K562 (cell line): ENCODE measurements at regions not wholly inside any gene's neighbourhood (a gene's known extent, or its start where the extent isn't known, plus 50 kb on each side); places are given as distances from the start of the nearest gene placed in this dataset.

Source experiments
- ARNT ChIP-seq, 2 experiments: fragments of 450-650 bp; IDR thresholded peaks; 2 replicates each; pipeline ENCODE4 v1.6.1; 2016; ENCODE audit warnings: mild to moderate bottlenecking in 1 of 2
- FOXK1 ChIP-seq: sonication (generic); formaldehyde crosslinking; IDR thresholded peaks from 2 replicates; pipeline ENCODE4 v1.8.0; 2022; ENCODE audit warnings: missing genetic modification reagents, mild to moderate bottlenecking, borderline replicate concordance
- HES1 ChIP-seq: fragments of 450-650 bp; IDR thresholded peaks from 2 replicates; pipeline ENCODE4 v1.6.1; 2016; ENCODE audit warnings: low read depth, mild to moderate bottlenecking, moderate library complexity
- HNRNPUL1 ChIP-seq: fragments of 200-400 bp; formaldehyde crosslinking; IDR thresholded peaks from 2 replicates; pipeline ENCODE4 v1.6.1; 2017; ENCODE audit warnings: low read length
- ILK ChIP-seq: fragments of 450-650 bp; IDR thresholded peaks from 2 replicates; pipeline ENCODE4 v1.6.1; 2016; ENCODE audit warnings: missing genetic modification characterization, low read depth, mild to moderate bottlenecking, missing compliant biosample characterization, moderate library complexity, borderline replicate concordance
- PBX2 ChIP-seq, 2 experiments: IDR thresholded peaks in 1 of 2; conservative IDR thresholded peaks in 1 of 2; 2 replicates each; pipeline ENCODE4 v1.6.1; 2016; ENCODE audit warnings: low read depth in 2 of 2, mild to moderate bottlenecking in 1 of 2, missing compliant biosample characterization in 1 of 2, missing genetic modification characterization in 1 of 2, moderate library complexity in 1 of 2
- PHTF2 ChIP-seq: fragments of 250-450 bp; sonication (Bioruptor Pico); IDR thresholded peaks from 2 replicates; pipeline ENCODE4 v1.5.0; 2021; ENCODE audit warnings: mild to moderate bottlenecking
- PRMT5 ChIP-seq: sonication (generic); formaldehyde crosslinking; IDR thresholded peaks from 2 replicates; pipeline ENCODE4 v1.5.0; 2020; ENCODE audit warnings: missing genetic modification reagents
- STAT5A ChIP-seq: IDR thresholded peaks from 2 replicates; pipeline ENCODE4 v1.6.1; 2012; ENCODE audit warnings: low read length, inconsistent platforms, borderline replicate concordance
- TAF9B ChIP-seq: fragments of 450-650 bp; IDR thresholded peaks from 2 replicates; pipeline ENCODE4 v1.6.1; 2018; ENCODE audit warnings: mild to moderate bottlenecking; ENCODE audit not compliant: partially characterized antibody
- ZBTB26 ChIP-seq: fragments of 450-650 bp; formaldehyde crosslinking; IDR thresholded peaks from 2 replicates; pipeline ENCODE4 v1.4.0; 2022; ENCODE audit warnings: missing genetic modification characterization
- ZNF311 ChIP-seq: fragments of 250-450 bp; sonication (Bioruptor Pico); IDR thresholded peaks from 2 replicates; pipeline ENCODE4 v1.4.0; 2020; ENCODE audit warnings: mild to moderate bottlenecking, moderate library complexity
- ZNF316 ChIP-seq: fragments of 450-650 bp; IDR thresholded peaks from 2 replicates; pipeline ENCODE4 v1.6.1; 2016
- ZNF766 ChIP-seq: fragments of 200-800 bp; sonication (Bioruptor generic); conservative IDR thresholded peaks from 2 replicates; pipeline ENCODE4 v1.6.1; 2016; ENCODE audit warnings: missing genetic modification characterization, missing compliant biosample characterization
- TF ChIP-seq, protein P1 (sequence below): fragments of 450-650 bp; IDR thresholded peaks from 2 replicates; pipeline ENCODE4 v1.6.1; 2014; ENCODE audit warnings: low read depth, mild to moderate bottlenecking, moderate library complexity, borderline replicate concordance
- TF ChIP-seq, protein P2 (sequence below): fragments of 450-650 bp; IDR thresholded peaks from 2 replicates; pipeline ENCODE4 v1.6.1; 2016; ENCODE audit warnings: mild to moderate bottlenecking

GRCh38 chr18:987325-988186 lies 82.9 kb downstream of the ADCYAP1 start (continued):
- TF ChIP-seq ZBTB26 (CRISPR knock-in tag) (no peak), ZNF311 (CRISPR knock-in tag) (no peak), PBX2 (CRISPR knock-in tag; IDR thresholded peaks at IDR 0.05; ENCODE audit: low read depth) (no peak), PBX2 (tag; conservative IDR thresholded peaks at IDR 0.05; ENCODE audit: low read depth) (peak; percentile 72), FOXK1 (CRISPR knock-in tag) (no peak), HNRNPUL1 (no peak), STAT5A (peak; percentile 76; the same call in 1 of the 2 replicates), PRMT5 (CRISPR knock-in tag) (no peak), ILK (tag) (0 out of 2 replicates have a peak, but pooled peaks have one; percentile 43), TAF9B (peak; percentile 20), ZNF316 (peak; percentile 97), ARNT (IDR thresholded peaks at IDR 0.05) (peak in 1 of 2 experiments; percentile 87; a peak in 1 of 4 replicates), PHTF2 (CRISPR knock-in tag) (no peak), ZNF766 (CRISPR knock-in tag) (peak; percentile 75), HES1 (peak; percentile 78)
- TF ChIP-seq, protein P1, sequence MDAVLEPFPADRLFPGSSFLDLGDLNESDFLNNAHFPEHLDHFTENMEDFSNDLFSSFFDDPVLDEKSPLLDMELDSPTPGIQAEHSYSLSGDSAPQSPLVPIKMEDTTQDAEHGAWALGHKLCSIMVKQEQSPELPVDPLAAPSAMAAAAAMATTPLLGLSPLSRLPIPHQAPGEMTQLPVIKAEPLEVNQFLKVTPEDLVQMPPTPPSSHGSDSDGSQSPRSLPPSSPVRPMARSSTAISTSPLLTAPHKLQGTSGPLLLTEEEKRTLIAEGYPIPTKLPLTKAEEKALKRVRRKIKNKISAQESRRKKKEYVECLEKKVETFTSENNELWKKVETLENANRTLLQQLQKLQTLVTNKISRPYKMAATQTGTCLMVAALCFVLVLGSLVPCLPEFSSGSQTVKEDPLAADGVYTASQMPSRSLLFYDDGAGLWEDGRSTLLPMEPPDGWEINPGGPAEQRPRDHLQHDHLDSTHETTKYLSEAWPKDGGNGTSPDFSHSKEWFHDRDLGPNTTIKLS: no peak
- TF ChIP-seq, protein P2, sequence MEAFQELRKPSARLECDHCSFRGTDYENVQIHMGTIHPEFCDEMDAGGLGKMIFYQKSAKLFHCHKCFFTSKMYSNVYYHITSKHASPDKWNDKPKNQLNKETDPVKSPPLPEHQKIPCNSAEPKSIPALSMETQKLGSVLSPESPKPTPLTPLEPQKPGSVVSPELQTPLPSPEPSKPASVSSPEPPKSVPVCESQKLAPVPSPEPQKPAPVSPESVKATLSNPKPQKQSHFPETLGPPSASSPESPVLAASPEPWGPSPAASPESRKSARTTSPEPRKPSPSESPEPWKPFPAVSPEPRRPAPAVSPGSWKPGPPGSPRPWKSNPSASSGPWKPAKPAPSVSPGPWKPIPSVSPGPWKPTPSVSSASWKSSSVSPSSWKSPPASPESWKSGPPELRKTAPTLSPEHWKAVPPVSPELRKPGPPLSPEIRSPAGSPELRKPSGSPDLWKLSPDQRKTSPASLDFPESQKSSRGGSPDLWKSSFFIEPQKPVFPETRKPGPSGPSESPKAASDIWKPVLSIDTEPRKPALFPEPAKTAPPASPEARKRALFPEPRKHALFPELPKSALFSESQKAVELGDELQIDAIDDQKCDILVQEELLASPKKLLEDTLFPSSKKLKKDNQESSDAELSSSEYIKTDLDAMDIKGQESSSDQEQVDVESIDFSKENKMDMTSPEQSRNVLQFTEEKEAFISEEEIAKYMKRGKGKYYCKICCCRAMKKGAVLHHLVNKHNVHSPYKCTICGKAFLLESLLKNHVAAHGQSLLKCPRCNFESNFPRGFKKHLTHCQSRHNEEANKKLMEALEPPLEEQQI: peak; percentile 42; the same call in 1 of the 2 replicates
